ENCODE measurements at regions not wholly inside any gene's neighbourhood (a gene's known extent, or its start where the extent isn't known, plus 50 kb on each side); places are given as distances from the start of the nearest gene placed in this dataset.

- TF ChIP-seq CTCF (optimal IDR thresholded peaks at IDR 0.05 in 1 of 3, IDR thresholded peaks at IDR 0.05 in 1 of 3, conservative IDR thresholded peaks at IDR 0.05 in 1 of 3; ENCODE audit: extremely low read depth in 1 of 3, insufficient read depth in 2 of 3, low read length in 3 of 3) (no peak), EZH2 (IDR thresholded peaks at IDR 0.05; ENCODE audit: low read length) (no peak)
These were observed 187.1 kb upstream of the ARX start for GRCh38 chrX:25202827-25203226.
